ENCODE measurements at regions not wholly inside any gene's neighbourhood (a gene's known extent, or its start where the extent isn't known, plus 50 kb on each side); places are given as distances from the start of the nearest gene placed in this dataset.

- Histone ChIP-seq H3K27ac (ENCODE audit: low read depth in 1 of 2, low read length in 1 of 2) (no peak overlapping the region), H3K9ac (ENCODE audit: insufficient read depth in 1 of 2, low read length in 2 of 2) (no peak overlapping the region), H3K36me3 (ENCODE audit: control insufficient read depth in 4 of 4, insufficient read depth in 4 of 4, low read length in 4 of 4) (no peaks in the 10 kb centered on the region), H3K4me3 (no peak overlapping the region), H3K27me3 (ENCODE audit: control insufficient read depth in 3 of 3, insufficient read depth in 3 of 3, low read length in 2 of 3) (peaks cover 0 to 18% (median 5%) of the 10 kb centered on the region in 3 donors), H3K9me3 (ENCODE audit: control insufficient read depth in 4 of 4, insufficient read depth in 3 of 4, low read length in 3 of 4) (peaks cover 0 to 2% (median 0%) of the 10 kb centered on the region in 4 donors), H3K4me1 (ENCODE audit: control insufficient read depth in 5 of 5, insufficient read depth in 5 of 5, low read length in 5 of 5) (peaks cover 0 to 27% (median 8%) of the 10 kb centered on the region in 5 donors)
- ATAC-seq (ENCODE audit: insufficient read depth, low FRiP score) (no peak), DNase-seq (no peak)
- no peak for TF ChIP-seq CTCF (IDR thresholded peaks at IDR 0.05; ENCODE audit: control extremely low read depth, extremely low read depth)
- 73 to 80% methylated on average over 4 of the region's 4 CpGs for WGBS, 2 donors
These were observed 200.0 kb upstream of the NAV2 start for GRCh38 chr11:19512618-19513017.

- WGBS, 2 donors = 39% methylated on average over 9 of the region's 9 CpGs
- Histone ChIP-seq H3K9ac (ENCODE audit: insufficient read depth in 1 of 2, low read length in 2 of 2) (no peak overlapping the region), H3K4me3 (no peak overlapping the region), H3K9me3 (ENCODE audit: control insufficient read depth in 4 of 4, insufficient read depth in 3 of 4, low read length in 3 of 4) (peaks cover 0 to 2% (median 0%) of the 10 kb centered on the region in 4 donors), H3K27ac (ENCODE audit: low read depth in 1 of 2, low read length in 1 of 2) (peak overlapping the region in 1 of 2 donors; percentile 18), H3K27me3 (ENCODE audit: control insufficient read depth in 3 of 3, insufficient read depth in 3 of 3, low read length in 2 of 3) (peaks cover 0 to 25% (median 5%) of the 10 kb centered on the region in 3 donors), H3K36me3 (ENCODE audit: control insufficient read depth in 4 of 4, insufficient read depth in 4 of 4, low read length in 4 of 4) (no peaks in the 10 kb centered on the region), H3K4me1 (ENCODE audit: control insufficient read depth in 5 of 5, insufficient read depth in 5 of 5, low read length in 5 of 5) (peaks cover 0 to 27% (median 8%) of the 10 kb centered on the region in 5 donors)
- DNase-seq = peak; percentile 50 to 75 (median 67)
- ATAC-seq (ENCODE audit: insufficient read depth, low FRiP score) = no peak
- no peak for TF ChIP-seq CTCF (IDR thresholded peaks at IDR 0.05; ENCODE audit: control extremely low read depth, extremely low read depth)
These were observed 201.0 kb upstream of the NAV2 start for GRCh38 chr11:19511413-19512183.

- 60 to 88% methylated on average over 1 of the region's 1 CpG for WGBS, 2 donors
- peak; percentile 49 for ATAC-seq (ENCODE audit: insufficient read depth, low FRiP score)
- Histone ChIP-seq H3K27me3 (ENCODE audit: control insufficient read depth in 3 of 3, insufficient read depth in 3 of 3, low read length in 2 of 3) (peaks cover 0 to 25% (median 5%) of the 10 kb centered on the region in 3 donors), H3K4me1 (ENCODE audit: control insufficient read depth in 5 of 5, insufficient read depth in 5 of 5, low read length in 5 of 5) (peaks cover 0 to 27% (median 8%) of the 10 kb centered on the region in 5 donors), H3K9me3 (ENCODE audit: control insufficient read depth in 4 of 4, insufficient read depth in 3 of 4, low read length in 3 of 4) (peaks cover 0 to 2% (median 0%) of the 10 kb centered on the region in 4 donors), H3K9ac (ENCODE audit: insufficient read depth in 1 of 2, low read length in 2 of 2) (no peak overlapping the region), H3K27ac (ENCODE audit: low read depth in 1 of 2, low read length in 1 of 2) (peak overlapping the region in 1 of 2 donors; percentile 41), H3K36me3 (ENCODE audit: control insufficient read depth in 4 of 4, insufficient read depth in 4 of 4, low read length in 4 of 4) (no peaks in the 10 kb centered on the region), H3K4me3 (no peak overlapping the region)
- TF ChIP-seq CTCF (IDR thresholded peaks at IDR 0.05; ENCODE audit: control extremely low read depth, extremely low read depth) = no peak
- DNase-seq = no peak
These were observed 201.6 kb upstream of the NAV2 start for GRCh38 chr11:19511066-19511412.

Data from lung (tissue), 11 donors.